ENCODE measurements at regions not wholly inside any gene's neighbourhood (a gene's known extent, or its start where the extent isn't known, plus 50 kb on each side); places are given as distances from the start of the nearest gene placed in this dataset.
"Not testable (repeated sequence)": the region's sequence is repeated elsewhere in the genome, so short reads cannot be mapped to it uniquely, and the experiment has no call there.

DNA sequence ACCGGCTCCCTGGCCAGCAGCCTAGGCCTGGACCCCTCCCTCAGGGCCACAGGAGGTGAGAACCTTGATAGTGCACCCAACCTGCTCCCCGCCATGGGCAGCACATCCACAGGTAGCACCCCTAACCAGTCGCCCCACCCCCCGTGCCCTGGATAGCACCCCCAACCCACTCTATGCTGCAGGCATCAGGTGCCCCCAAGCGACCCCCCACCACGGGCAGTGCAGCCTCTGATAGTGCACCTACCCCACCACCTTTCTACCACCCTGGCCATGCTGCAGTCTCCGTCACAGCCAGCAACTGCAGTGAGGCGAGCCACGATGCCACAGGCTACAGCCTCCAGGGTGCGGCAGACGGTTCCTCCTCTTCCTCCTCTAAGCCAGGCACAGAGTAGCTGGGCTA is 55.6 kb downstream of the SOWAHC start:
- no peak for DNase-seq (ENCODE audit: low read depth, low spot score)

GRCh38 chr2:109670556-109671411 is 56.6 kb downstream of the SOWAHC start:
- DNase-seq (ENCODE audit: low read depth, low spot score): no peak

- no peak for DNase-seq (ENCODE audit: low read depth, low spot score)
Observed at GRCh38 chr2:109674894-109675534, 60.9 kb downstream of the SOWAHC start.

GRCh38 chr2:109675666-109676345 is 61.6 kb downstream of the SOWAHC start:
- DNase-seq (ENCODE audit: low read depth, low spot score): no peak

DNA sequence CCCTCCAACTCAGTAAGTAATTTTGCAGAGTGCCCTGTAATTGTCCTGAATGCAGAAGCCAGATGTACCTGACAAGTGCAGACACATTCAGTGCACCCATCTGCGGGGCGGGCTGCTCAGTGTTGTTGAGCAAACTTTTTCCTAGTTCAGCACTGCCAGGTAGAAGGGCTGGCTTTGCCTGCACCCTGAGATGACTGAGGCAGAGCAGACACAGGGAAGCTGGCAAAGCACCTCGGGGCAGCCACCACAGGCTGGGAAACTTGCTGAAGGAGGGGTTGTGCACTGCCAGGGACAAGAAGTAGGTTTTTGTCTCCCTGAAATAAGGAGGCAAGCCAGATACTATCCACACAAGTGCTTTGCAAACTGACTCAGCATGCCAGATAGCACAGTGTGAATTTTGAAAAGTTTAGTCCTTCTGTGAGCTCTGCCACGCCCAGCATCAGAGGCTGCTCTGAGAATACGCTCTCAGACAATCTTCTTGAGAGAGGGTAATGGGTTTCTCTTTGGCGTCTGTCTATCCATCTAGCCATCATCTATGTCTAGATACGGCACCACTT is 62.3 kb downstream of the SOWAHC start:
- no peak for DNase-seq (ENCODE audit: low read depth, low spot score)

DNA sequence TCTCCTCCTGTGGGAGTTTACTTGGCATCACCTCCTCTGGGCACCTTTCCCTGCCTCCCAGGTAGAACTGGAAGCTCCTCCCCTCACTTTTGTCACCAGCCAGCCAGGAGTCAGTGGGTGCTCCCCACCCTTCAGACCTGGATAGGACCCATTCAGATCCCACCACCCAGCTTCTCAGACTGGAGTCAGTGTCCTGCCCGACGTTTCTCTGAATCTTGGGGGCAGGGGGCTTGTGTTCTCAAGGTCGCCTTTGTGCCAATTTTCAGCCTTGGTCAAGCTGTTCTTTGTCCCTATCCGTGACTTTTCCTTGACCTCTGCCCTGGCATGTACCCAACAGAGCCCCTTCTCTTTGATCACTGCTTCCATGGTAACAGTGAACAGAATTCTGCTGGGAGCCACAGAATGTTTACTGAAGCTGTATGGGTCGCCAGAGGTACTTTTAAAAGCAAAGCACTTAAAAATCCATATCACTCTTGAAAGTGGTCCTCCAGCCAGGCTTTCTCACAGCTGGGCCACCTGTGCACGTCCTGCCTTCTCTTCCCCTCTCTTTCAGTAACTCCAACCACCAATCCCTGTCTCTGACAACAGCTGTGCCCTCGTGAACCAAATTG is 63.1 kb downstream of the SOWAHC start:
- not testable (repeated sequence) for DNase-seq (ENCODE audit: low read depth, low spot score)

DNA sequence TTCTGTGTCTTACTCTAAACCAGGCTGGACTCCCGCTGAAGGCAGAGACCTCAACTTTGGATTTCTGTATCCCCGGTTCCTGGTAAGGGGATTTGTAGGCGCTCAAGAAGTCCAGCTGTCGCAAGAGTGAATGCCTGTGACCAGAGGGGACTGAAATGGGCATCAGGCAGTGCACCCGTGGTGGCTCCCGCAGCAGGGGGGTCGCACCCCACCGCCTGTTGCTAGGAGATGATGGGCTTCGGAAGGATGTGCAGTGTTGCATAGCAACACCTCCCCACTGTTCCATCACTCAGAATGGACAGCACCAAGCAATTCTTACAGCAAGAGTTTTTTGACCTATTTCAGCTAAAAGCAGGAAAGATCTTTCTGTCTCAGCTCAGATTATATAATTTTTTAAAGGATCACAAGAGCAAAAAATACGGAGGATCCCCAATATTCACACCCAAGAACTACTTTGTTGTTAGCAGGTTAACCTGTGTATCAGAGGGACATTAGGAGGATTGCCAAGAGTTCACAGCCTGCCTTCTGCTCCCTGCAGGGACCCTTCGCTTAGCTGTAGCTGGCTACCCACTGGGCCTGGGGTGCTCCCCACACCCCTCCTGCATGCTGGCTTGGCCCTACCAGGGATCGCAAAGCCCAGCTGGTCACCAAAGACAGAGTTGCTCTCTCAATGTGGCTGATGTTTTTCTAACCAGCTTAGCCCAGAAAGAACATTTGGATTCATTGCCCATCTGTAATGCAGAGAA is 63.8 kb downstream of the SOWAHC start:
- no peak for DNase-seq (ENCODE audit: low read depth, low spot score)

- DNase-seq (ENCODE audit: low read depth, low spot score): not testable (repeated sequence)
Observed at GRCh38 chr2:109678724-109679201, 64.6 kb downstream of the SOWAHC start.

DNA sequence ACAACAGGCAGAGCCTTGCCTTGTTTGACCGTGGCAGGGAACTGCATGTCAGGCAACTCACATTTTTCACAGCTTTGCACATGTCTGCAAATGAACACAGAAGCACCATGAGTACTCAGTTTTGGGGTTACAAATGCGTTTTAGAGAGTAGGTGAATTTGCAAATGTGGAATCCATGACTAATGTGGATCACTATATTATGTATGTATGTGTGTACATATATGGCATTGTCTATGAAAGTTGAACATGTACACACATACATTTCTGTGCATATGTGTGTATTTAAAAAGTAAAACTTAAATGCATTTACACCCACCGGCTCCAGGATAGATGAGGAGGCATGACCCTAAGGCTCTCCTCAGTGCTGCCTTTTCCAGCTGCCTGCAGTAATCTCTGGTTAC is 65.1 kb downstream of the SOWAHC start:
- no peak for DNase-seq (ENCODE audit: low read depth, low spot score)

- no peak for DNase-seq (ENCODE audit: low read depth, low spot score)
Observed at GRCh38 chr2:109679626-109680025, 65.5 kb downstream of the SOWAHC start.

DNA sequence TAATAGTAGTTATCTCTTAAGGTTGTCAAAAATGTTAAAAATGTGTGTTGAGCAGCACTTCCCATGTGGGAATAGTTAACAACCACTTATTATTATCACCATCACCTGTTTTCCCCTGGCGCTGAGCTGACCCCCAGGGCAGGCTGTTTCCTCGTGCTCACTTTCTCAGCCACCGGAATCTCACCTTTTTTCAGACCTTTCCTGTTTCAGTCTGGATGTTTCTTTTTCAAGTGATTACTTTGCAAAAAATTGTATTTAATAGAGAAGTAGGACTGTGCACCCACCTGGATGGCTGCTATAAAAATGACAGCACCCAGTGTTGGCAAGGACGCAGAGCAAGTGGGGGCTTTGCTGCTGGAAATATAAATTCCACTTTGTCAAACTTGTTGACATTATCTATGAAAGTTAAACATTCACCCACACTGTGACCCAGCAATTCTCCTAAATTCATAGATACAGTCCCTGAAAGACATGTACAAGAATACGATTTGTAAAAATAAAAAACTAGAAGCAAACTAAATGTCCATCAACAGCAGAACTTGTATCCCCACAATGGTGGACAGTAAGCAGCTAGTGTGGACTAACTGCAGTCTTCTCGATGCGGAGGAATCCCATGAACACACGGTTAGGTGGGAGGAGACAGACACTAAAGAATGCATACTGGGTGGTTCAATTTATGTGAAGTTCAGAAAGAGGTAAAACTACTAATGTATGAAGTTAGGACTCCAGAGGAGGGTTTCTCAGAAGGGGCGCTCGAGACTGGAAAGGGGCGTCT is 66.5 kb downstream of the SOWAHC start:
- DNase-seq (ENCODE audit: low read depth, low spot score): no peak

GRCh38 chr2:109681633-109682380 is 67.6 kb downstream of the SOWAHC start:
- no peak for DNase-seq (ENCODE audit: low read depth, low spot score)

DNA sequence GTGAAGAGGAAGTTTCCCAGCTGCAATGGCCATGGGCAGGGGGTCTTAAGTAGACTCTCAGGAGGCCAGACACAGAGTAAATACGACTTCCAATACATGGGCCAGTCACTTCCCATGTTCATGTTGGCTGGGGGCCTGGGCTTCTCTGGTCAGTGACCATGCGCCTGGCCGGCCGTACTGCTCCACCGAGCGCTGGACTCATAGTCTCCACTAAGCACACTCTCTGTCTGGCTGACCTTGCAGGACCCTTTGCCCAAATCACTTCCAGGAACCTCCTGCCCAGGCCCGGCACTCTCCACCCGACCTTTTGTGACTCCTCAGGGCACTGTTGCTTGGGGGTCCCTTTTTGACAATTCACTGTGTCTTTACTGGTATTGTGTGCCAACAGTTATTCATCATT is 69.3 kb downstream of the SOWAHC start:
- DNase-seq (ENCODE audit: low read depth, low spot score): no peak

- DNase-seq (ENCODE audit: low read depth, low spot score): no peak
Observed at GRCh38 chr2:109685453-109685852, 71.3 kb downstream of the SOWAHC start.

DNA sequence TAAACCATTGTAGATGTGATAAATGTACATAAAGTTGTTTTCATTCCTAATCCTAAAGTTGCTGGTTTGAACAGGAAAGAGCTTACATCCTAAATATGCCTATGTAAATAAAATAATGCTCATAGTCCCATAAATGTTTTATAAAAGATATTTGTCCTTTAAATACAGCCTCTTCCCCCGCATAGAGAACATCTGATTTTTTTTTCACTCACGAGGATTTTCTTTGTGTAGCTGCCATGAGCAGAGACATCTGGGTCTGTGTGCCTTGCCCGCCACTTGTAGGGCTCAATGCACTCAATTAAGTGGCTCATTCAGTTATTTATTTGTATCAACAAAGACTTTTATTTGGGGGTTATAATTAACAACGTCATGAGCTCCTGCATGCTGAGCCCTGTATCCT is 72.8 kb downstream of the SOWAHC start:
- DNase-seq (ENCODE audit: low read depth, low spot score): no peak

DNA sequence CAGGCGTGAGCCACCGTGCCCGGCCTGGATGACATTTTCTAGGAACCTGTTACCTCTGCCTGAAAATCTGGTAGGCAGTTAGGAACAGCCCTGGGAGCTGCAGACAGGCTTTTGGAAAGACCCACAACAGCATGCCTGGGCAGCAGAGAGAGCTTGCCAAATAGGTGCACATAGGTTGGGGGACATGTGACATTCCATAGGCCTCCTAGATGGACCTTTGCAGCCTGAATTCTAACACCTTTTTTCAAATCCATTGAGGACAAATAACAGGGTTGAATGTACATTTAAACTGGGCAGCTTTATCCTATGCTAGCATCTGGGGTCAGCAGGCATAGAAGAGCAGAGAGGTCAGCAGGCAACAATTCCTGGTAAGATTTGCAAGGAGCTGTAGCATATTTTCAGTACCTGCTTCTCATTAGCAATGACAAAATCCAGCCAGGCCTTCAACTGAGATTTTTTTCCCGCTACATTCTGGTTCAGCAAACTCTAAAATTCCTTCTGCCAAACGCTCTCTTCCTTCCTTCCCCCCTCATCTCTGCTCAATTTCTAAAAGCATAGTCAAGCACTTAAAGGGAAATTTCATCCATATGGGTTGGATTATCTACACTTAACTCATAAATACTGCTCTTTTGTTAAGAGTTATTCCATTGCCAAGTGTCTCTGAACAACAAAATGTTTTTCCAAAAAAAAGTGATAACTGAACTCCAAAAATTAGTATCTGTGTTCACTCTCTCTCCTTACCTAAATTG is 75.2 kb downstream of the SOWAHC start:
- DNase-seq (ENCODE audit: low read depth, low spot score): no peak

- DNase-seq (ENCODE audit: low read depth, low spot score): no peak
Observed at GRCh38 chr2:109689973-109690372, 75.8 kb downstream of the SOWAHC start.

GRCh38 chr2:109690457-109690821 is 76.3 kb downstream of the SOWAHC start:
- DNase-seq (ENCODE audit: low read depth, low spot score): no peak
